ENCODE measurements at regions not wholly inside any gene's neighbourhood (a gene's known extent, or its start where the extent isn't known, plus 50 kb on each side); places are given as distances from the start of the nearest gene placed in this dataset.

GRCh38 chr15:67915461-67916374, 75.9 kb upstream of the RNU6-1 start:
- Mint-ChIP-seq H3K27ac (no peak overlapping the region), H3K36me3 (ENCODE audit: low read depth) (no peaks in the 10 kb centered on the region), H3K4me1 (ENCODE audit: low read depth) (no peaks in the 10 kb centered on the region), H3K27me3 (no peaks in the 10 kb centered on the region), H3K9me3 (peaks cover 3% of the 10 kb centered on the region), H3K4me3 (no peak overlapping the region)
- Histone ChIP-seq H3K27me3 (ENCODE audit: control insufficient read depth in 1 of 2, insufficient read depth in 2 of 2, low read length in 2 of 2) (no peaks in the 10 kb centered on the region), H3K27ac (ENCODE audit: low read depth in 1 of 2, low read length in 2 of 2) (no peak overlapping the region), H3K36me3 (ENCODE audit: insufficient read depth, low read length) (no peaks in the 10 kb centered on the region), H3K9me3 (ENCODE audit: control insufficient read depth in 1 of 2, insufficient read depth in 1 of 2, low read length in 2 of 2) (peaks cover 0 to 8% of the 10 kb centered on the region in 2 experiments), H3K4me3 (ENCODE audit: low read length) (no peak overlapping the region), H3K4me1 (ENCODE audit: insufficient read depth, low read length) (no peaks in the 10 kb centered on the region)
- ChIA-PET CTCF (interaction anchor here (0.5 to 0.7 kb wide), 3 partner anchors 107 to 605 kb away, joined by 3 to 4 read pairs (median 3); no protein-coding TSS in a partner anchor), POLR2A (no interaction called here)
- intact Hi-C loops (cut with DNase I, micrococcal nuclease) = no loop called here
- TF ChIP-seq CTCF (IDR thresholded peaks at IDR 0.05) = no peak
- DNase-seq (no peak), ATAC-seq (ENCODE audit: poor library complexity) (no peak)

GRCh38 chr15:67916565-67916964, 76.7 kb upstream of the RNU6-1 start:
- no peak overlapping the region for H3K4me3 Mint-ChIP-seq
- H3K27ac ChIP-seq (ENCODE audit: low read depth in 1 of 2, low read length in 2 of 2) = no peak overlapping the region
- ChIA-PET CTCF (interaction anchor here (0.7 kb wide), 2 partner anchors 457 to 606 kb away, joined by 3 to 4 read pairs; no protein-coding TSS in a partner anchor), POLR2A (no interaction called here)
- H3K4me3 ChIP-seq (ENCODE audit: low read length) = no peak overlapping the region
- no peak overlapping the region for H3K27ac Mint-ChIP-seq
- peaks cover 0 to 8% of the 10 kb centered on the region in 2 experiments for H3K9me3 ChIP-seq (ENCODE audit: control insufficient read depth in 1 of 2, insufficient read depth in 1 of 2, low read length in 2 of 2)
- peaks cover 6% of the 10 kb centered on the region for H3K9me3 Mint-ChIP-seq
- DNase-seq (no peak), ATAC-seq (ENCODE audit: poor library complexity) (no peak)
- H3K27me3 Mint-ChIP-seq = no peaks in the 10 kb centered on the region
- H3K36me3 Mint-ChIP-seq (ENCODE audit: low read depth) = no peaks in the 10 kb centered on the region
- intact Hi-C loops (cut with DNase I, micrococcal nuclease) = no loop called here
- H3K36me3 ChIP-seq (ENCODE audit: insufficient read depth, low read length) = no peaks in the 10 kb centered on the region
- no peaks in the 10 kb centered on the region for H3K27me3 ChIP-seq (ENCODE audit: control insufficient read depth in 1 of 2, insufficient read depth in 2 of 2, low read length in 2 of 2)
- H3K4me1 Mint-ChIP-seq (ENCODE audit: low read depth) = no peaks in the 10 kb centered on the region
- TF ChIP-seq CTCF (IDR thresholded peaks at IDR 0.05) = no peak
- no peaks in the 10 kb centered on the region for H3K4me1 ChIP-seq (ENCODE audit: insufficient read depth, low read length)

- no peak overlapping the region for H3K27ac ChIP-seq (ENCODE audit: low read depth in 1 of 2, low read length in 2 of 2)
- Mint-ChIP-seq H3K36me3 (ENCODE audit: low read depth) (no peaks in the 10 kb centered on the region), H3K4me1 (ENCODE audit: low read depth) (no peaks in the 10 kb centered on the region), H3K27me3 (no peaks in the 10 kb centered on the region), H3K27ac (no peak overlapping the region), H3K4me3 (no peak overlapping the region), H3K9me3 (peaks cover 6% of the 10 kb centered on the region)
- ChIA-PET POLR2A (no interaction called here), CTCF (no interaction called here)
- no peak for ATAC-seq (ENCODE audit: poor library complexity)
- intact Hi-C loops (cut with DNase I, micrococcal nuclease) = no loop called here
- no peaks in the 10 kb centered on the region for H3K27me3 ChIP-seq (ENCODE audit: control insufficient read depth in 1 of 2, insufficient read depth in 2 of 2, low read length in 2 of 2)
- H3K4me1 ChIP-seq (ENCODE audit: insufficient read depth, low read length) = no peaks in the 10 kb centered on the region
- no peak for TF ChIP-seq CTCF (IDR thresholded peaks at IDR 0.05)
- DNase-seq = no peak
- H3K36me3 ChIP-seq (ENCODE audit: insufficient read depth, low read length) = no peaks in the 10 kb centered on the region
- H3K4me3 ChIP-seq (ENCODE audit: low read length) = no peak overlapping the region
- H3K9me3 ChIP-seq (ENCODE audit: control insufficient read depth in 1 of 2, insufficient read depth in 1 of 2, low read length in 2 of 2) = peaks cover 0 to 8% of the 10 kb centered on the region in 2 experiments
Observed at GRCh38 chr15:67917037-67917436, 77.2 kb upstream of the RNU6-1 start.
